NT2/D1 (cell line): ENCODE measurements at regions not wholly inside any gene's neighbourhood (a gene's known extent, or its start where the extent isn't known, plus 50 kb on each side); places are given as distances from the start of the nearest gene placed in this dataset.

Experiments used
- YY1 ChIP-seq: IDR thresholded peaks from 2 replicates; pipeline ENCODE4 v1.6.1; 2011; ENCODE audit not compliant: insufficient read length, insufficient read depth
- ZNF274 ChIP-seq: IDR thresholded peaks from 2 replicates; pipeline ENCODE4 v1.6.1; 2011; ENCODE audit warnings: mild to moderate bottlenecking, low read depth, low read length

- TF ChIP-seq ZNF274: no peak
- no peak for TF ChIP-seq YY1
Measured at GRCh38 chr11:70808686-70809375, 410.5 kb downstream of the CTTN start.
